Keratinocyte (primary cell): ENCODE measurements at regions not wholly inside any gene's neighbourhood (a gene's known extent, or its start where the extent isn't known, plus 50 kb on each side); places are given as distances from the start of the nearest gene placed in this dataset.

ENCODE experiments used
- EZH2 ChIP-seq: IDR thresholded peaks from one replicate; pipeline ENCODE4 v1.6.1; 2012; ENCODE audit warnings: inconsistent platforms, mild to moderate bottlenecking, low read length, moderate library complexity
- TF ChIP-seq, protein P1 (sequence below), 3 experiments: IDR thresholded peaks in 1 of 3; conservative IDR thresholded peaks in 1 of 3; optimal IDR thresholded peaks in 1 of 3; 2 replicates in 2 of 3; 3 replicates in 1 of 3; pipeline versions ENCODE3 to v1.5.1; 2011; ENCODE audit warnings: low read length in 3 of 3, mild to moderate bottlenecking in 3 of 3, moderate library complexity in 2 of 3, control low read depth in 1 of 3, inconsistent platforms in 1 of 3; ENCODE audit not compliant: insufficient read depth in 2 of 3; ENCODE audit errors: extremely low read depth in 1 of 3

- no peak for TF ChIP-seq EZH2
- TF ChIP-seq, protein P1, sequence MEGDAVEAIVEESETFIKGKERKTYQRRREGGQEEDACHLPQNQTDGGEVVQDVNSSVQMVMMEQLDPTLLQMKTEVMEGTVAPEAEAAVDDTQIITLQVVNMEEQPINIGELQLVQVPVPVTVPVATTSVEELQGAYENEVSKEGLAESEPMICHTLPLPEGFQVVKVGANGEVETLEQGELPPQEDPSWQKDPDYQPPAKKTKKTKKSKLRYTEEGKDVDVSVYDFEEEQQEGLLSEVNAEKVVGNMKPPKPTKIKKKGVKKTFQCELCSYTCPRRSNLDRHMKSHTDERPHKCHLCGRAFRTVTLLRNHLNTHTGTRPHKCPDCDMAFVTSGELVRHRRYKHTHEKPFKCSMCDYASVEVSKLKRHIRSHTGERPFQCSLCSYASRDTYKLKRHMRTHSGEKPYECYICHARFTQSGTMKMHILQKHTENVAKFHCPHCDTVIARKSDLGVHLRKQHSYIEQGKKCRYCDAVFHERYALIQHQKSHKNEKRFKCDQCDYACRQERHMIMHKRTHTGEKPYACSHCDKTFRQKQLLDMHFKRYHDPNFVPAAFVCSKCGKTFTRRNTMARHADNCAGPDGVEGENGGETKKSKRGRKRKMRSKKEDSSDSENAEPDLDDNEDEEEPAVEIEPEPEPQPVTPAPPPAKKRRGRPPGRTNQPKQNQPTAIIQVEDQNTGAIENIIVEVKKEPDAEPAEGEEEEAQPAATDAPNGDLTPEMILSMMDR (optimal IDR thresholded peaks at IDR 0.05 in 1 of 3, IDR thresholded peaks at IDR 0.05 in 1 of 3, conservative IDR thresholded peaks at IDR 0.05 in 1 of 3; ENCODE audit: extremely low read depth in 1 of 3, insufficient read depth in 2 of 3, low read length in 3 of 3), result no peak
Measured at GRCh38 chr4:95644417-95644816, 95.6 kb upstream of the UNC5C start.
